HEK293T (cell line): ENCODE measurements at regions not wholly inside any gene's neighbourhood (a gene's known extent, or its start where the extent isn't known, plus 50 kb on each side); places are given as distances from the start of the nearest gene placed in this dataset.

Experiments used
- BHLHE40 ChIP-seq: fragments of 450-650 bp; IDR thresholded peaks from 2 replicates; pipeline ENCODE4 v1.6.1; 2016; ENCODE audit warnings: mild to moderate bottlenecking, moderate library complexity, borderline replicate concordance
- FOXM1 ChIP-seq: fragments of 450-650 bp; IDR thresholded peaks from 2 replicates; pipeline ENCODE4 v1.6.1; 2017; ENCODE audit warnings: mild to moderate bottlenecking, borderline replicate concordance
- PKNOX1 ChIP-seq: fragments of 450-650 bp; IDR thresholded peaks from 2 replicates; pipeline ENCODE4 v1.6.1; 2016
- SP1 ChIP-seq: fragments of 450-650 bp; IDR thresholded peaks from 2 replicates; pipeline ENCODE4 v1.6.1; 2017

- TF ChIP-seq SP1: no peak
- TF ChIP-seq FOXM1: no peak
- no peak for TF ChIP-seq BHLHE40
- TF ChIP-seq PKNOX1: no peak
Observed at GRCh38 chr5:21684992-21685391, 1168.2 kb downstream of the CDH12 start.
